Stomach (tissue), 4 donors: ENCODE measurements at regions not wholly inside any gene's neighbourhood (a gene's known extent, or its start where the extent isn't known, plus 50 kb on each side); places are given as distances from the start of the nearest gene placed in this dataset.

Experiments used
- POLR2AphosphoS5 ChIP-seq, 3 donors: sonication (generic); formaldehyde crosslinking; IDR thresholded peaks; one replicate each; pipeline ENCODE4 v1.6.1; 2016; ENCODE audit warnings: antibody characterized with exemption in 3 of 3
- TF ChIP-seq, protein P1 (sequence below), 7 experiments: fragments of 450-650 bp in 4 of 7; fragments of 200-600 bp in 3 of 7; sonication (generic) in 3 of 7; IDR thresholded peaks; one replicate each; pipeline ENCODE4 v1.5.1; 2016 to 2019; ENCODE audit warnings: antibody characterized with exemption in 7 of 7, control low read depth in 2 of 7, mild to moderate bottlenecking in 1 of 7

- no peak for TF ChIP-seq POLR2AphosphoS5 (IDR thresholded peaks at IDR 0.05)
- TF ChIP-seq, protein P1, sequence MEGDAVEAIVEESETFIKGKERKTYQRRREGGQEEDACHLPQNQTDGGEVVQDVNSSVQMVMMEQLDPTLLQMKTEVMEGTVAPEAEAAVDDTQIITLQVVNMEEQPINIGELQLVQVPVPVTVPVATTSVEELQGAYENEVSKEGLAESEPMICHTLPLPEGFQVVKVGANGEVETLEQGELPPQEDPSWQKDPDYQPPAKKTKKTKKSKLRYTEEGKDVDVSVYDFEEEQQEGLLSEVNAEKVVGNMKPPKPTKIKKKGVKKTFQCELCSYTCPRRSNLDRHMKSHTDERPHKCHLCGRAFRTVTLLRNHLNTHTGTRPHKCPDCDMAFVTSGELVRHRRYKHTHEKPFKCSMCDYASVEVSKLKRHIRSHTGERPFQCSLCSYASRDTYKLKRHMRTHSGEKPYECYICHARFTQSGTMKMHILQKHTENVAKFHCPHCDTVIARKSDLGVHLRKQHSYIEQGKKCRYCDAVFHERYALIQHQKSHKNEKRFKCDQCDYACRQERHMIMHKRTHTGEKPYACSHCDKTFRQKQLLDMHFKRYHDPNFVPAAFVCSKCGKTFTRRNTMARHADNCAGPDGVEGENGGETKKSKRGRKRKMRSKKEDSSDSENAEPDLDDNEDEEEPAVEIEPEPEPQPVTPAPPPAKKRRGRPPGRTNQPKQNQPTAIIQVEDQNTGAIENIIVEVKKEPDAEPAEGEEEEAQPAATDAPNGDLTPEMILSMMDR (IDR thresholded peaks at IDR 0.05), result no peak
Measured at GRCh38 chr7:131778601-131779000, 222.2 kb upstream of the PODXL start.
